ENCODE measurements at regions not wholly inside any gene's neighbourhood (a gene's known extent, or its start where the extent isn't known, plus 50 kb on each side); places are given as distances from the start of the nearest gene placed in this dataset.

DNA sequence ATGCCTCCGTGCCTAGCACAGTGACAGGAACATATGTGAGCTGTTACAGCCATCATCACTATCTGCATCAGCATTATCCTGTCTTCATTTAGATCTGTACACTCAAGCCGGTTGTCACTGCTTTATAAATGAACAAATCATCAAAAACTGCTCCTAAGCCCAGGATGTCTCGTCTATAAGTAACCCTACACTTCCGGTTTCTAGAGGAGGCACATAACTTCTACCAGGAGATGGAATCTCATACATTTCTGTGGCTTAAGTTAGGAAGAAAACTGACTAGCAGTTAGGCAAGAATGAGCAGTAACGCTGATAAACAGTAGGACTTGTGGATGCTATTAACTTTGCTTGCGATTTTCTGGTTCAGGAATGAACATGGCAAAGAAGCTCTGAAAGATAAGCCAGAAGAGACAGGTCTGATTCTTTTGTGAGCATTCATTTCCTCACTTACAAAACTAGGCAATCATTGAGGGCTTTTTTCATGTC is 1199.2 kb downstream of the SORCS3 start:
- no peak for TF ChIP-seq POLR2A (IDR thresholded peaks at IDR 0.05; ENCODE audit: low read depth, low read length)
- no peak for TF ChIP-seq MAFK (IDR thresholded peaks at IDR 0.05; ENCODE audit: low read depth, low read length)
- no peak for TF ChIP-seq CHD1 (IDR thresholded peaks at IDR 0.05; ENCODE audit: low read depth, low read length)
- TF ChIP-seq, protein P1, sequence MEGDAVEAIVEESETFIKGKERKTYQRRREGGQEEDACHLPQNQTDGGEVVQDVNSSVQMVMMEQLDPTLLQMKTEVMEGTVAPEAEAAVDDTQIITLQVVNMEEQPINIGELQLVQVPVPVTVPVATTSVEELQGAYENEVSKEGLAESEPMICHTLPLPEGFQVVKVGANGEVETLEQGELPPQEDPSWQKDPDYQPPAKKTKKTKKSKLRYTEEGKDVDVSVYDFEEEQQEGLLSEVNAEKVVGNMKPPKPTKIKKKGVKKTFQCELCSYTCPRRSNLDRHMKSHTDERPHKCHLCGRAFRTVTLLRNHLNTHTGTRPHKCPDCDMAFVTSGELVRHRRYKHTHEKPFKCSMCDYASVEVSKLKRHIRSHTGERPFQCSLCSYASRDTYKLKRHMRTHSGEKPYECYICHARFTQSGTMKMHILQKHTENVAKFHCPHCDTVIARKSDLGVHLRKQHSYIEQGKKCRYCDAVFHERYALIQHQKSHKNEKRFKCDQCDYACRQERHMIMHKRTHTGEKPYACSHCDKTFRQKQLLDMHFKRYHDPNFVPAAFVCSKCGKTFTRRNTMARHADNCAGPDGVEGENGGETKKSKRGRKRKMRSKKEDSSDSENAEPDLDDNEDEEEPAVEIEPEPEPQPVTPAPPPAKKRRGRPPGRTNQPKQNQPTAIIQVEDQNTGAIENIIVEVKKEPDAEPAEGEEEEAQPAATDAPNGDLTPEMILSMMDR (conservative IDR thresholded peaks at IDR 0.05; ENCODE audit: low read depth, low read length), result no peak
- TF ChIP-seq MAZ (IDR thresholded peaks at IDR 0.05; ENCODE audit: borderline replicate concordance, low read depth, low read length), result no peak
- no peak for TF ChIP-seq RFX5 (IDR thresholded peaks at IDR 0.05; ENCODE audit: low read depth, low read length)
- no peak for TF ChIP-seq CEBPB (IDR thresholded peaks at IDR 0.05; ENCODE audit: low read depth, low read length)
- TF ChIP-seq SMC3 (IDR thresholded peaks at IDR 0.05; ENCODE audit: low read depth, low read length), result no peak
